ENCODE measurements at regions not wholly inside any gene's neighbourhood (a gene's known extent, or its start where the extent isn't known, plus 50 kb on each side); places are given as distances from the start of the nearest gene placed in this dataset.

DNA sequence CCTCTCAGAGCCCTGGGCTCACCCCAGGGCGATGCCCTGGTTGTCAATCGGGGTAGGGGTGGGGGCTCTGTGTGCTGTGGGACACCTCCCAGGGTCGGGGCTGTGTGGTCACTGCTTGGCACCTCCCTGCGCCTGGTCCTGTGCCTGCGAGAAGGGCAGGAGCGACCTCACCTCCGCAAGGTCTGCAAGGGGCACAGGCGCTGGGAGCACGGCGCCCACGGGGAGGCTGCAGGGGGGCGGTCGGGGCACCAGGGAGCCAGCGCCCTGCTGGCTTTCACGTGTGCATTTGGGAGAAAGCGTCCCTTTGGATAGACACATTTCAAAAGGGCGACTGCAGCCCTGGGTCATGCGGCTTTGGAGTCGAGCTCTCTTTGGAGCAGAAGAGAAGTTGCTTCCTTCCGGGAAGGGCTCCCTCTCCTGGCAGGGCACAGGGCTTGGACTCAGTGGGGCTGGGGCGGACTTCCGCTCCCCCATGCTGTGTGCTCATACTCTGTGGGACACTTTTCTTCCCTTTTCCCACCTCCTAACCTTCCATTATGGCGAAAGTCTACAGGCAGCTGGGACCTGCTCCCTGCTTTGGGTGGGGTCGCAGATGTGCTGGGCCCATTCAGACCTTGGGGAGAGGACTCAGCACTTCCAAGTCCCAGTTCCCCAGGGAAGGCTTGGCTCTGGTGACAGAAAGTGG, 52.9 kb upstream of the SLC28A3 start:
- in situ Hi-C loops (cut with HindIII; ENCODE audit: low sequenced_read_pairs), result no loop called here

DNA sequence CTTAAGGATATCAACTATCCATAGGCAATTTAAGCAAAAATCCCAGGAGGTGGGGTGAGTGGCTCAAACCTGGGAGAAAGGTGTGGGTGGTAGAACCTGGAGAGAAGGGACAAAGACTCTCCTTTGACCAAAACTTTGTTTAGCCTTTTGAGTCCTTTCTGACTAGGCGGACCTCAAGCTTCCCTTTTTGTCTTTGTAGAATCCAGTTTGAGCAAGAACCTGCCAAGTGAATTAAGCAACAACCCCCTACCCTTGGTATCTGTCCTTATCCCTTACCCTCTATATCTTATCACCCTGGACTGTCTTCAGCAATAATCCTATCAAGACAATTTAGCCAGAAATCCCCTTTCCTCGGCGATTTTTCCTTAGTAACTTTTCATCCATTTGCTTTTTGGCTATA, 53.5 kb upstream of the SLC28A3 start:
- in situ Hi-C loops (cut with HindIII; ENCODE audit: low sequenced_read_pairs), result no loop called here

DNA sequence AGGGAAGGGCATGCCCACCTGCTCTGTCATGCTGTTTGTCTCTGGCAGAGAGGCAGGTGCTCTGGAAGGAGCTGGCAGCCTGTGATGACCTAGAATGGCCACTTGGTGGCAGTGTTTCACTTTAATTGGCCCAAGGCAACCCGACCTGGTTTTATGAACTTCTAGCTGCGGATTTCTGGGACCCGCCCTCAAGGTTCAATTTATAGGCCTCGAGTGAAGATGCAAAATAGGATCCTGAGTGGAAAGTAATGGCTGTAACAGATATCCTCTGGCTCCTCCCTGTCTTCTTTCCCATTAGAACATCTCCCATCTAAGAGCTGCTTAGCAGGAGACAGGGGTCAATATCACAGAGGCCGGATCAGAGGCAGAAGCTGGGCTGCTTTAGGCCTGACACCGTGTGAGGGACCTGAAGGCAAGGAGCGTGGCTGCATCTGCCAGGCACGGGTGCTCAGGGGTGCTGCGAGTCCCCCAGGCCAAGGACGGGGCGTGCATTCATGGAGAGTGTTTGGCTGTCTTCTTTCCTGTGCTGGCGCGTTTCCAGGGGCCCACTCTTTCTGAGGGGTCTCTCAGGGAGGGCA, 56.7 kb upstream of the SLC28A3 start:
- in situ Hi-C loops (cut with HindIII; ENCODE audit: low sequenced_read_pairs), result no loop called here

DNA sequence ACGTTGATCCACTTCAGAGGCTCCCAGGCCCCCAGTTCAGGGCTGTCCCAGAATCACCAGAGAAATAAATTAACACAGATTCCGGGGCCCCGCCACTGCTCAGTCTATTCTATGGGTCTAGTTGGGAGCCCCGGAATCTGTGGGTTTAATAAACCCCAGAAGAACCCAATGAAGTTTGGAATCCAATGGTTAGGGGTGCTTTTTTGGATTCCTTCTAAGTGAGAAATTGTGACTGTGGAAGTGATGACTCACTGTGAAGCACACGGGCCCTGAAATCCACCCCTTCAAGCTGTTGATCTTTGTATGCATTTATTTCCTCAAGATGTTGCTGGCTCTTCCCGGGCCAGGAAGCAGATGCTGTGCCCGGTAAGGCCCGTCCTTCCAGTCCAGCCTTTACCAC, 57.3 kb upstream of the SLC28A3 start:
- in situ Hi-C loops (cut with HindIII; ENCODE audit: low sequenced_read_pairs), result no loop called here

DNA sequence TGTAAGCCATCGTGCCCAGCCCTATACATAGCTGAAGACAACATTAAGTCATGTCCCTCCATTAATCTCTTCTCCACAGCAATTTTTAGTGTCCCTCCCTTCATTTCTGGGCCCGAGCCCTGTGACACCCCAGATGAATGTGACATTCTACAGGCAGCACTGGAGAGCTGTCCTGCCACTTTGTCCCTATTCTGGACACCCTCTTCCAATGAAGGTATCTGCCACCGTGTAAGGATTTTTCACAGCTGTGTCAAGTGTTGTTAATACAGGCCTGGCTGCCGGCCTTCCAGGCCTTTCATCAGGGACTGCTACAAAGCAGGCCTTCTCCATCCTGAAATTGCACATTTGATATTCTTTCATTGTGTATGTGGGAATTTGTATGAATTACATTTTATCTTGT, 62.0 kb upstream of the SLC28A3 start:
- in situ Hi-C loops (cut with HindIII; ENCODE audit: low sequenced_read_pairs), result no loop called here

DNA sequence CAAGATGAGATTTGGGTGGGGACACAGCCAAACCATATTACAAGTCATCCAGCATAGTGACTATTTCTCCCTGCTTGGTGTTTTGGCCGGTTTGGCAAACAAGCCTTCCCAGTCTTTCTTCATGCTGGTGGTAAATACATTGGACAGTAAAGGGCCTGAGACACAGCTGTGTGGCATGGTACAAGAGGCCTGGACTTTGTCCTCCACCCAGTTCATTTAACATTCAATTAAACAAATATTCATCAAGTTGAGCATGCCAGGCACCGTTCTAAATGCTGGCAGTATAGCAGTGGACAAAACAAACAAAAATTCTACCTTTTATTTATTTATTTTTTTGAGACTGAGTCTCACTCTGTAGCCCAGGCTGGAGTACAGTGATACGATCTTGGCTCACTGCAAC, 62.7 kb upstream of the SLC28A3 start:
- in situ Hi-C loops (cut with HindIII; ENCODE audit: low sequenced_read_pairs), result no loop called here

DNA sequence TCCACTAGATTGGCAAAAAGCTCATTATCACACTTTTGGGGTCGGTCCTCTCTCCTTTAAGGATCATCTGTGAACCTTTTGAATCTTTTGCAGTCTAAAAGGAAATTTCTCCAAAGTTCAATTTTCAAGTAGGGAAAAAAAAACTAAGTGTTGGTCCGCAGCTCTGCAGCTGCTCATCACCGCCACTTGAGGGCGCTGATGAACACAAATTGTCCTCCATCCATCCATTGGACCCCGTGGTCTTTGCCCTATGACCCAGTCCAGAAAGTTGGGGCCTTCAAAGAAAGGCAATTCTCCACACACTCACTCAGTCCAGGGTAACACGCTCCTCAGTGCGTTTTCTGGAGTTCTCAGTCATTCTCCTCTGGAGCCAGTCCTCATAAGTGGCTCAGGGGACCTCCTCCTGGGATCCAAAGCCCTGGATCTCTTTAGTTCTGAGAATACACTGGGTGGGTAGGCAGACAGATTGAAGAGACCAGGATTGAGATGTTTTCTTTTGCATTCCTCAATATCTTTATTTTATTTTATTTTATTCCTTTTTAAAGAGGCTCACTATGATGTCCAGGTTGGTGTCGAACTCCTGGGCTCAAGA, 63.6 kb upstream of the SLC28A3 start:
- in situ Hi-C loops (cut with HindIII; ENCODE audit: low sequenced_read_pairs), result no loop called here

DNA sequence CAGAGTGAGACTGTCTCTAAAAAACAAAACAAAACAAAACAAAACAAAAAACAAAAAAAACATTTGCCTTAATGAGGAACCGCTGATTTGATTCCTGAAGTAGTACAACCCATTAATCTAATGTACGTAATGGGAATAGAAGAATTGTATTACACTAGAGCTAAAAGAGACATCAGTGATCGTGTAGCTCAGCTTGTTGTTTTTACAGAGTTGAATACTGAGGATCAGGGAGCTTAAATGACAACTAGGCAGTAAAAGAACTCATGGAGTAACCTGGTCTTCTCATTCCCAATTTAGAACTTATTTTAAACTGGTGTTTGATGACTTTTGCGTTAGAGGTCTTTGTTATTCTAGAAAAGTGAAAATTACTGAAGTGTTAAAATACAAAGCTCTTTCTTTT, 65.1 kb upstream of the SLC28A3 start:
- in situ Hi-C loops (cut with HindIII; ENCODE audit: low sequenced_read_pairs), result no loop called here

DNA sequence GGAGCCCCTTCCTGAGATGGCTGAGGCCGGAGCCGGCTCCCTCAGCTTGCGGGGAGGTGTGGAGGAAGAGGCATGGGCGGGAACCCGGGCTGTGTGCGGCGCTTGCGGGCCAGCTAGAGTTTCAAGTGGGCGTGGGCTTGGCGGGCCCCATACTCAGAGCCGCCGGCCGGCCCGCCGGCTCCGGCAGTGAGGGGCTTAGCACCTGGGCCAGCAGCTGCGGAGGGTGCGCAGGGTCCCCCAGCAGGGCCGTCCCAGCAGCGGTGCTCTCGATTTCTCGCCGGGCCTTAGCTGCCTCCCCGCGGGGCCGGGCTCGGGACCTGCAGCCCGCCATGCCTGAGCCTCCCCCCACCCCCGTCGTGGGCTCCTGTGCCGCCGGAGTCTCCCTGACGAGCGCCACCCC, 67.9 kb upstream of the SLC28A3 start:
- in situ Hi-C loops (cut with HindIII; ENCODE audit: low sequenced_read_pairs), result no loop called here

DNA sequence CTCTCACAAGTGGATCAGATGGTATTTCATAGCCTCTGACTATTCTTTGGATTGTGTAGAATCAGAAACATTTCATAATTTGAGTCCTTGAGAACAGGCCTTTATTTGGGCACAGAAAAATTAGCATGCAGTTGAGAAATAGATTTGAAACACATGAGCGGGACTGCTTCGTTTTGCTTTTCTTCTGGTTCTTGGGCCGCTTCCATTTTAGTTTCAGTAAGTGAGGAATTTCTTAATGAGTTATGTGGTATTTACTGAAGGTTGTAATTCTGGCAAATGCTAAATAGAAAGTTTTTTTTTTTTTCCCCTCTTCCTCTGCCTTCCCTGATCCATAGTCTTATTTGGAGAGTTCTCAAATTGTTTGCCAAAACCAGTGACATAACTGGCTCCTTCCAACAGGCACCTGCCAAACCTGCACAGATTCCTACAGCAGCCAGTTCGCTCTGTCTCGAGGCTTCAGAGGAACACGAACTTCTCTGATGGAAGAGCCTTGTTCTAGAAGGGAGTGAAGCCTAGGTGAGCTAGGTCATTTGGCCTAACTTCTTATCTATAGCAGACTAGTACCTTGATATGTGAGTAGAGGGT, 71.2 kb upstream of the SLC28A3 start:
- in situ Hi-C loops (cut with HindIII; ENCODE audit: low sequenced_read_pairs), result no loop called here

DNA sequence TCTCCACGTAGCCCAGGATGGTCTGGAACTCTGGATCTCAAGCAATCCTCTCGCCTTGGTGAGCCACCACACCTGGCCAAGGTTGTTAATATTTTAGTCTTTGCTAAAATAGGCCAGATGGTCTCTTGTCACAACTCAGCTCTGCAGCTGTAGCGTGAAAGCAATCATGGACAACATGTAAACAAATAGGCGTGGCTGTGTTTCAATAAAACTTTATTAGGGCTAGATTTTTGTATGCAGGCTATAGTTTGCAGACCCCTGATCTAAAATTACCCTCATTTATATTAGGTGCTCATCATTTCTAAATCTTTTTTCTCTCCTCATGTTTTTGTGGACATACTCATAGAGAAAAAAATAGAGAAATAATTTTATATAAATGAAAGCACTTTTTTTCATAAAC, 72.1 kb upstream of the SLC28A3 start:
- in situ Hi-C loops (cut with HindIII; ENCODE audit: low sequenced_read_pairs), result no loop called here

DNA sequence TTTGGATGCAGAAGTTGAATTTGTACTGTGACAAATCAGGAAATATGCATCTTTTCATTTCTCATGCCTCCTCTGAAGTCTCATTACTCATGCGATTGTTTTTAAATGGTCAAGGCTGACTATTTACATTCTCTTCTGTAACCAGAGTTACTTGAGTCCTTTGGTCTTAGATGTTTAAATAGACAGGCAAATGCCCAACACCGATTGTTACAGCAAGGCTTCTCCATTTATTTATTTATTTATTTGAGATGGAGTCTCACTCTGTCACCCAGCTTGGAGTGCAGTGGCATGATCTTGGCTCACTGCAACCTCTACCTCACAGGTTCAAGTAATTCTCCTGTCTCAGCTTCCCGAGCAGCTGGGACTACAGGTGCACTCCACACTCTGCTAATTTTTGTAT, 72.7 kb upstream of the SLC28A3 start:
- in situ Hi-C loops (cut with HindIII; ENCODE audit: low sequenced_read_pairs), result no loop called here

DNA sequence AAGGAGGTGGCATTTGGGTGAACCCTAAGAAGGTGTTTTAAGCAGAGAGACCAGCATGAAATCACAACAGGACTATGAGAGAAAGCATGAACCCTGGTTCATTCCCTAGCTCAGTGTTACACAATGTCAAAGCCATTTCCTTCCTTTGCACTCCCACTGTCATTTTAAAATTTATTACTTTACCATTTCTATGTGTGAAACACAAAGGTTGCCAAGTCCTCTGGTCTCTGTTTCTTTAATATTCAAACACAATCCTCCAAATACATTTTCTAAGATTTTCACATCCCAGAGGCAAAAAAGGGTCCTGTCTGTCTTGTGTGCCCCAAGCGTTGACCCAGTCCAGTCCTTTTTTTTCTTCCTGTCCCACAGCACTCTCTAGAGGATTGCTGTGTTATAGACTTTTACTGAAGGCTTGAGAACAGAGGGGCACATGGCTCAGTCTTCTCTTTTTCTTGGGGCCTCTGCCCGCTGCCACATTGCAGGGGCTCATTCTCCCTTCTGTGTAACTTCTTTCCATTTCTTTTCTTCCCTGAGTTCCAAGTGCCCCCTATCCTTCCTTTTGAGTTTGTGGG, 78.6 kb upstream of the SLC28A3 start:
- in situ Hi-C loops (cut with HindIII; ENCODE audit: low sequenced_read_pairs), result no loop called here

DNA sequence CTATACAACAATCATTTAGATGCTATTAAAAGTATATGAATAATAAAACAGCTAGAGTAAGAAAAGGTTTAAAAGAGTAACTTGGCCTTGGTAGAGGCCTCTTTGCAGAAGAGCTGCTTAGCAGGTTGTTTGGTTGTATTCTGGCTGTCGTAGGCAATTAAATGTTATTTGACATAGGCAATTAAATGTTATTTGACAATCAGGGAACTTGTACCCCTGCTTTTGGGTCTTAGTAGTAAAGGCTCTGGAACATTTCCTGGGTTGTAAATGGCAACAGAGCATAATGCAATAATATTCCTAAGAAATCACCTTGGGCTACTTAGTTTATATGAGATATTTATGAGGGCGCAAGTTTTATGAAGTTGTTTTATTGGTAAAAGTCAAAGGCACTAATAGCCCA, 84.4 kb upstream of the SLC28A3 start:
- in situ Hi-C loops (cut with HindIII; ENCODE audit: low sequenced_read_pairs), result no loop called here

DNA sequence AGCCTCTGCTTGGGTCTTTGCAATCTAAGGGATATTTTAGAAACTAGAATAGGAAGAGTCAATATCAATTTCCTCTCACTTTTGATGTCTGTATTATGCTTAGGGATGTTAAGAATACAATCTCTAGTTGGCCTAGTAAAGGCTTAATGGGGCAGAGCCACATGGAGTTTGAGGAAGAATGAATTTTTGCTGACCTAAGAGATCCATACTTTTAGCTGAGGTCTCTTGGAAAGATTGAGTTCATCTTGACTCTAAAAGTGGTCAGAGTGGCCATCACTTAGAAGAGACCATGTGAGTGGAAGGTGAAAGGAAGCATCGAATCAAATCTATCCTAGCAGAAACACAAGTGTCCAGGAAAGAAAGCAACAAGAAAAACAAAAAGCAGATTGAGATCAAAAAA, 92.2 kb upstream of the SLC28A3 start:
- in situ Hi-C loops (cut with HindIII; ENCODE audit: low sequenced_read_pairs), result no loop called here

DNA sequence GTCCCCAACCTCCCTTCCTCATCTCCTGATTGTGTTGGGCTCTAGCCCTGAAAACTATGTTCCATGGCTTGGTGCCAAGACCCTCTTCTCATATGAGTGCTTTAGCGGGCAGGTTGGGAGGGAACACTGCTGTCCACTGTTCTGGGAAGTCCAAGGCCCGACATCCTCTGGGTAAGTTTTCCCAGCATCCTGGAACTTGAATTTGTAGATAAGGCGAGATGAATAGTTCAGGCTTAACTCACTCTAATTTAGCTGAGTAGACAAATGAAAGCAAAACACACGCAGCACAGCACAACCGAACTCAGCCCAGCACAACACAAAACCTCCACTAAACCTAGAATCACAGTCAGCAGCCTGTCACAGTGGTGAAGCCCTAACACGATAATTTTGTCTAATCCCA, 95.3 kb upstream of the SLC28A3 start:
- in situ Hi-C loops (cut with HindIII; ENCODE audit: low sequenced_read_pairs), result no loop called here

DNA sequence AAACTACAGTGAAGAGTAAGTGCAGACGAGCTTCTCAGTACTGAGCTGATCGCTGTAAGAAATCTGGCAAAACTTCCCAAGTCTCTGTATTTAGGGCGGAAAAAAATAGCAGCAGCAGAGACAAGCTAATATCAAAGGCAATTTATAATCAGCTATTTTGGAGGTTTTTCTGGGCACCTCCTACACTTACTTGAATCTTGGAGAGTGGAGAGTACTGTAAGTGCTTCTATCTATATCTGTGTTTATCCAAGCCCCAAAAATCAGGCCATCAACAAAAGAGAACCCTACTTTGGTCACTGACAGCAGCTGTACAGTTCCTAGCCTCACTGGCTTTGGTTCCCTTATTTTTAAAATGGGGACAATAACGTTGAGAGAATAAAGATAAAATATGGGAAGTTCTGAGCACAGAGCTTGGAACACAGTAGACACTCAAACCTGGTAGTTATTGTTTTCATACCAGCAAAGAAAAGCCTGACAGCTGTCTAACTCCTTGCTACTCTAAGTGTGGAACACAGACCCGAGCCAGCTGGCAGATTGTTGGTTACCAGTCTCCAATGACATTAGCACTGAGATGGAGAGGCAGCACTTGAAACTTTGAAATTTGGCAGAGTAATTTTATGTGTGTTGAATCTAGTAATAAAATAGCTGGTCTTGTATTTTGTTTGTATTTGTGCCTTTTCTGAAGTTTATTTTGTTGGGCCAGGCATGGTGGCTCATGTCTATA, 96.0 kb upstream of the SLC28A3 start:
- in situ Hi-C loops (cut with HindIII; ENCODE audit: low sequenced_read_pairs), result no loop called here

DNA sequence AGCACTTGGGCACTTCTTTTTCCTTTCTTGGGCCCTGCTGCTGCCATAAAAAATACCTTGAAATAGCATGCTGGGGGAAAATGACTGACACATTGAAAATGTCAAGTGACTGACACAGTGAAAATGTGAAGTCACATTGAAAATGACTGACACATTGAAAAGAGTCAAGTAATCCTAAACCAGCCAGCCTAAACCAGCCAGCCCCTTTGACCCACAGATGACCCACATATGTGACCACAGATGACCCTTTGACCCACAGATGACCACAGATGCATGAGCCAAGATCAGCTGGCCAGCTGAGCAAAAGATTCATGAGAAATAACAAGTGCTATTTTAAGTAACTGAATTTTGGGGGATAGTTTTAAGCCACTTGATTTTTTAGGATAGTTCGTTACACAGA, 97.8 kb upstream of the SLC28A3 start:
- in situ Hi-C loops (cut with HindIII; ENCODE audit: low sequenced_read_pairs), result no loop called here

DNA sequence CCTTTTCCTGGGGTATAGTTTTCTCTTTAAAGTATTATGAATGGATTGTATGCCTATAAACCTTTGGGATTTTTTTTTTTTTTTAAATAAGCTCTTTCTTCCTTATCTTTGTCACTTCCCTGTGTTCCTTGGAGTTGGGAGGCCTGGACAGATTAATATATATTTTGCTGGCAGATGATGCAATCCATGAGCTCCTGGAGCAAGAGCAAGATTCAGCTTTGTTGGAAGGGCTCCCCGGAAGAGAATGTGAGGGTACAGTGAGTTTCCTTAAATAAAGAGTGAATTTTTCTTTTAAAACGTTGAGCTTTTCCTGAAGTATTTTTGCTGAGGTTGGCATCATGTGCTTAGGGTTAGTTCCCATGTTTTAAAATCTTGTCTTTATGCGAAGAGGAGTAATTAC, 98.7 kb upstream of the SLC28A3 start:
- in situ Hi-C loops (cut with HindIII; ENCODE audit: low sequenced_read_pairs), result no loop called here

DNA sequence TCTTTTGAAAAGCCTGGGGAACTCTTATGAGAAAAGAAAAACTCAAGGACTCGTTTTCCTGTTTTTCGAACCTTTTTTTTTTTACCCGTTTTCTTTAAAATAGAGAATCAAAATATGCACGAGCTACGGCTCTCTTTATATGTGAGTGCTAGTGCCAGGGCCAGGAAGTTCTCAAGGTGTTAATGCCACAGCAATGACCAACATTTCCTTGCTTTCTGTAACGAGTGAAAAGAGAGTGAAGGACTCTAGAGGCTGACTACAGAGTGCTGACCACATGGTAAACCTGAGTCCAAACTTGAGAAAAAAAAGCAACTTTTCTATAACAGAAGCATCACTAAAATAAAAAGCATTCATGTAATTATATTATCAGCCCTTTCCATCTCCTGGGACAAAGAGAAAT, 102.2 kb upstream of the SLC28A3 start:
- in situ Hi-C loops (cut with HindIII; ENCODE audit: low sequenced_read_pairs), result no loop called here

DNA sequence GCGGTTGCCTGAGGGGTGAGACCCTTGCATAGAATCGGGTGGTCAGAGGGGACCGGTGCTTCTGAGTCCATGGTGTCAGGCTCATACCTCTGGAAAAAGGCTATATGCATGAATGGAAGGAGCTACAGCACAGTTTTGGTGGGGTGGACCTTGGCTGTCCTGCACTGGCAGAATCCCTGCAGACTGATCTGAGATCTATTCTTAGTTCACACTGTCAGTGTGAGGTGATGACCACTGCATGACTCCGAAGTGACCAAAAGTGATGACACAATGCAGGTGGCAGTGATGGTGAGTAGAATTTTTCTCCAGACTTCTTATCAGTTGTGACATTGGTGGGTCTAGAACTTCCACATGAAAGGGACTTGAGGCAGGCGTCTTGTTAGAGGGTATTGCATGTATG, 105.2 kb upstream of the SLC28A3 start:
- in situ Hi-C loops (cut with HindIII; ENCODE audit: low sequenced_read_pairs), result no loop called here

All from endothelial cell of hepatic sinusoid (primary cell).